Spinal cord (tissue), 9 donors: ENCODE measurements at regions not wholly inside any gene's neighbourhood (a gene's known extent, or its start where the extent isn't known, plus 50 kb on each side); places are given as distances from the start of the nearest gene placed in this dataset.

Source experiments
- DNase-seq, 6 donors: peaks; one replicate each; pipeline versions ENCODE4 v3.0.0 to v3.0.0-alpha.2; 2013 to 2015; ENCODE audit warnings: low spot score in 6 of 6, low read depth in 4 of 6
- H3K27ac ChIP-seq: one replicate; pipeline ENCODE4 v1.5.1; 2013; ENCODE audit warnings: low read depth, low read length, control low read depth
- H3K27me3 ChIP-seq: one replicate; pipeline ENCODE4 v1.6.1; 2013; ENCODE audit warnings: low read length; ENCODE audit not compliant: control insufficient read depth, insufficient read depth
- H3K36me3 ChIP-seq: one replicate; pipeline ENCODE4 v1.6.1; 2013; ENCODE audit warnings: low read length; ENCODE audit not compliant: control insufficient read depth, insufficient read depth
- H3K4me1 ChIP-seq: one replicate; pipeline ENCODE4 v1.6.1; 2013; ENCODE audit warnings: low read length; ENCODE audit not compliant: control insufficient read depth, insufficient read depth
- H3K4me3 ChIP-seq: one replicate; pipeline ENCODE4 v1.5.1; 2013; ENCODE audit warnings: low read depth, low read length, control low read depth
- H3K9me3 ChIP-seq: one replicate; pipeline ENCODE4 v1.6.1; 2013; ENCODE audit warnings: low read length; ENCODE audit not compliant: control insufficient read depth, insufficient read depth
- WGBS: methylation state at CpG from one replicate; pipeline ENCODE4 v1.1.5; 2013; ENCODE audit warnings: missing lambda C conversion rate; ENCODE audit not compliant: insufficient coverage; 5-methylcytosine and 5-hydroxymethylcytosine counted together
- donor health status: healthy.

DNA sequence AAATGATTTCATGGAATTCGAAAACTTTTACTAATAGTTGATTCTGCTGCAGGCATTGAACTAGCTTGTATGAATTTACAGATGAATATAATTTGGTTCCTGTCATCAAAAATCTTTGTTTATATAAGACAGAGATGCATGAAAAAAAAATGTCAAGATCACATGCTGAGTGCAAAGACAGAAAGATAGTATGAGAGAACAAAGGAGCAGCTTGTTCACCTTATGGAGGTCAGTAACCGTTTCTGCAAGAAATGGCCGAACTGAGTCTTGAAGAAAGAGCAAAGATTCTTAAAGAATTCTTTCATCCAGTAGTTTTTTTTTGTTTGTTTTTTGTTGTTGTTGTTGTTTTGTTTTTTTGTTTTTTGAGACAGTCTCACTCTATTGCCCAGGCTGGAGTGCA is 450.6 kb downstream of the TUSC7 start:
- no peak for DNase-seq
- Histone ChIP-seq H3K9me3 (no peaks in the 10 kb centered on the region), H3K27me3 (no peaks in the 10 kb centered on the region), H3K36me3 (no peaks in the 10 kb centered on the region), H3K4me1 (no peaks in the 10 kb centered on the region), H3K4me3 (no peak overlapping the region), H3K27ac (no peak overlapping the region)
- 53% methylated on average over 2 of the region's 3 CpGs for WGBS

DNA sequence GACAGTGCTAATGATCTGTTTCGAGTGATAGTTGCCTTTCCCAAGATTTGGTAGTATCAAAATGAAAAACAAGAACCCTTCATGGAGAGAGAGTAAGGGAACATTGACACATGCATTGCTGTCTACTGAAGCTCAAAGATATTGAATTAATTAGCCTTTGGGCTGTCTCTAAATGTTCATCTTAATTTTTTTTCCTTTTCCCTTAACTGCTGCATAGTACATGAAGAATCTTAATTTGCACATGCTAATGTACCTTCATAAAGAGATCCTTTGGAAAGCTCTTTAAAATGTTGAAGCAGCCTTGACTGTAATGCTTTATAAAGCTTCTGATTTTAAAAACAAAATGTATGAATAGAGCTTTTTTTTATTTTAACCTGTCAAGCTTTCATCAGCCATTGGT is 452.2 kb downstream of the TUSC7 start:
- Histone ChIP-seq H3K27ac (no peak overlapping the region), H3K9me3 (no peaks in the 10 kb centered on the region), H3K4me3 (no peak overlapping the region), H3K36me3 (no peaks in the 10 kb centered on the region), H3K4me1 (peaks cover 2% of the 10 kb centered on the region), H3K27me3 (no peaks in the 10 kb centered on the region)
- WGBS = no CpG with 5 or more reads among the region's 1 CpG
- no peak for DNase-seq

DNA sequence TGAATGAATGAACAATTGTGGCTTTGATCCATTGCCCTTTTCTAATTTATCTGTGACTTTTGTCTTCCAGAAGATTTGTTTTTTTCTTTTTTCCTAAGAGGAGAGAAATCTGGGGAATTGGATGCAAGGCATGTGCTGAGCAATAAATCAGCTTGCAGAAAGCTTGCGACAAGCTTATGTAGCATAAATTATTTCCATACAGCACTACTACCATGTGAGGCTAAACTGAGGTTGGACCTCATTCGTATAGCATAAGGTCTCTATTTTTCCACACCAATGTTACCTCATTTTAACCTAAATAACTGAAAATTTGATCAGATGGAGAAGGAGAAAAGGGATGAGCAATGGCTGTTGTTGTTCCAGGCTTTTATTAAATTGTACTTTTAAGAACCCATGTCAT is 455.6 kb downstream of the TUSC7 start:
- no peak overlapping the region for H3K4me3 ChIP-seq
- no CpG with 5 or more reads among the region's 2 CpGs for WGBS
- H3K27me3 ChIP-seq = no peaks in the 10 kb centered on the region
- no peak for DNase-seq
- H3K9me3 ChIP-seq = no peaks in the 10 kb centered on the region
- H3K36me3 ChIP-seq = no peaks in the 10 kb centered on the region
- peaks cover 2% of the 10 kb centered on the region for H3K4me1 ChIP-seq
- no peak overlapping the region for H3K27ac ChIP-seq

DNA sequence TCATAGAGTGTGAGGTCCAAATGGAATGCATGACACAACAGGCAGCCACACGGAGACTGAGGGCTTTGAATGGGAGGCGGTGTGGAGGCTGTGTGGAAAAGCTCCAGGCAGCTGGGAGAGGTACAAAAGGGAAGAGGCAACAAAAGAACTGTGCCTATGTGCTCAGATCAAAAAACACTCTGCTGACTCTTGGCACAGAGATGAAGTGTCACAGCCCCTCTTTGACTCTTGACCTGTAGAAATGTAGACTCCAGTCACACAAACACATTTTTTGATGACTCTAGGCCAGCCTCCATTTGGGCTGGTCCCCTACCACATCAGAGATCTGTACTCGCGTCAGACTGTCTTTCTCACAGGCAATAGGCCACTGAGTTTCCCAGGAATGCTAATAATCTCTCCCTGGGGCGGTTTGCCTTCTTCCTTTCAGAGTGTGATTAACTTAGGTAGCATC is 456.0 kb downstream of the TUSC7 start:
- Histone ChIP-seq H3K4me1 (peaks cover 2% of the 10 kb centered on the region), H3K9me3 (no peaks in the 10 kb centered on the region), H3K27me3 (no peaks in the 10 kb centered on the region), H3K27ac (no peak overlapping the region), H3K4me3 (no peak overlapping the region), H3K36me3 (no peaks in the 10 kb centered on the region)
- peak in 2 of 6 donors; percentile 35 to 39 for DNase-seq
- WGBS = 46% methylated on average over 2 of the region's 5 CpGs

DNA sequence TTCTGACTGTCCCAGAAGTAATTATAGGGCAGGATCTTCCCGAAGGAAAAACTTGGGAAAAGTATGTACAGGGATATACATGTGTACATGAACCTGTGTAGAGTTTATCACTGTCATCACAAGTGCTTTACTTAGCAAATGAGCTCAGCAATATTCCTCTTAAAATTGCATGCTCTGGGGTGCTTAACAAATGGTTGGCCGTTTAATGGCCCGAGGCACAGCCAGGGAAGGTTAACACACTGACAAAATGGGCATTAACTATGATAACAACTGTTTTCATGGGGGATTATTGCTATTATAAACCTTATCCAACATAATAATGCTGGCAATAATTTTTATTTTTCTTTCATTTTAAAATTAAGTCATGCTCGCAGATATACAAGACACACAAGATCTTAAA is 459.3 kb downstream of the TUSC7 start:
- H3K4me1 ChIP-seq = peaks cover 2% of the 10 kb centered on the region
- H3K36me3 ChIP-seq = no peaks in the 10 kb centered on the region
- no CpG with 5 or more reads among the region's 4 CpGs for WGBS
- H3K4me3 ChIP-seq = no peak overlapping the region
- no peaks in the 10 kb centered on the region for H3K27me3 ChIP-seq
- H3K27ac ChIP-seq = no peak overlapping the region
- DNase-seq = peak in 1 of 6 donors; percentile 65
- no peaks in the 10 kb centered on the region for H3K9me3 ChIP-seq

DNA sequence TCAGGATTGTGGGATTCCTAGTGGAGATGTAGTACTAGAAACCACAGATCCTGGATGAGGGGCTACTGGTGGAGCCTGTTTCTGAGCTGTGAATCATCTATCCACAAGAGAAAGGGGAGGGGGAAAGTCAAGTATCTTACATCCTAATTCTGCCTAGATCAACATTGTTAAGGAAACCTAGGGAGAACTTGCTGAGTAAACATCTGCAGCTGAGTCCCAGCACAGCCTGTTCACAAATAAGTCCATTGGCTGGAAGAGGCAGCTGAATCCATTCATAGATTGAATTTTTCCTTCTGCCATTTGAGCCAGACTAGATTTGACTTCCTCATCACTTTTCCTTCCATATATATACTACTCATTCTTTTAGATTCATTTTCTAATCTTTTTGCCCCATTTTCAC is 460.5 kb downstream of the TUSC7 start:
- no peaks in the 10 kb centered on the region for H3K27me3 ChIP-seq

DNA sequence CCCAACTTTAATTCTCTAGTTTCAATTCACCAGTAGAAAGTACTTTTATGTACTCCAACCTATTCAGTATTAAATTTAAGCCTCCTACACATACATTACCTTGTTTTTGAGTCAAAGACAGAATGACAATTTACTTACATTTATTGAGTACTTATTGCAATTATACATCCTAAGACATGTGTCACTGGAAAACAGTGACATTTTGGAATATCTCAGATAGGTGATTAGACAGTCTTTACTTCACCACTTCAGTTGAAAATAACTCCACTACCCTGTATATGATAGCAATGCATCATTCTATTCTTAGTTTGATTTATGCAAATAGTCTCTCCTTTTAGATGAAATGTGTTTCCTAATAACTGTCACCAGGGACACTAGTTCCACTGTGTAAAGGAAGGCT is 461.5 kb downstream of the TUSC7 start:
- H3K27me3 ChIP-seq = no peaks in the 10 kb centered on the region
- no peaks in the 10 kb centered on the region for H3K9me3 ChIP-seq
- no peaks in the 10 kb centered on the region for H3K4me1 ChIP-seq
- no peak for DNase-seq
- H3K27ac ChIP-seq = no peak overlapping the region
- no peaks in the 10 kb centered on the region for H3K36me3 ChIP-seq
- no peak overlapping the region for H3K4me3 ChIP-seq

More for the DNA sequence above, 460.5 kb downstream of the TUSC7 start:
- no peak overlapping the region for H3K27ac ChIP-seq
- peaks cover 2% of the 10 kb centered on the region for H3K4me1 ChIP-seq
- no peaks in the 10 kb centered on the region for H3K9me3 ChIP-seq
- no peak for DNase-seq
- no peaks in the 10 kb centered on the region for H3K36me3 ChIP-seq
- H3K4me3 ChIP-seq = no peak overlapping the region

DNA sequence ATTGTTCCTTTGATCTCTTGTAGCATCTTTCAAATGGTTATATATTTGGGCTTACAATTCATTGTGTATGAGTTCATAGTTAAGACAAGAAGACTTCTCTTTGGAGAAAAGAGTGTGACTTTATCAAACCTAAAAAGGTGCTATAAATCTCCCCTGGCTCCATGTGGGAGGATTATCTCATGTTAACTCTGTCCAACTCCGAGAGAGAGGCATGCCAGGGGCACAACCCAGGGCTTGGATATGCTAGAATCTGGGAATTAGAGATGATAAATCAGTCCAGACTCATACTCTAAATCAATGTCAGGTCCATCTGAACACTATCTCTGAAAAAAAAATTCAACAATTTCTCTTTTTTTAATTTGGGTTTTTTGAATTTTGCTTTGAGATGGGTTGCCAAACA is 462.8 kb downstream of the TUSC7 start:
- WGBS = no CpG with 5 or more reads among the region's 1 CpG
- Histone ChIP-seq H3K4me3 (no peak overlapping the region), H3K27ac (no peak overlapping the region), H3K27me3 (no peaks in the 10 kb centered on the region), H3K36me3 (no peaks in the 10 kb centered on the region), H3K9me3 (no peaks in the 10 kb centered on the region), H3K4me1 (no peaks in the 10 kb centered on the region)
- no peak for DNase-seq

DNA sequence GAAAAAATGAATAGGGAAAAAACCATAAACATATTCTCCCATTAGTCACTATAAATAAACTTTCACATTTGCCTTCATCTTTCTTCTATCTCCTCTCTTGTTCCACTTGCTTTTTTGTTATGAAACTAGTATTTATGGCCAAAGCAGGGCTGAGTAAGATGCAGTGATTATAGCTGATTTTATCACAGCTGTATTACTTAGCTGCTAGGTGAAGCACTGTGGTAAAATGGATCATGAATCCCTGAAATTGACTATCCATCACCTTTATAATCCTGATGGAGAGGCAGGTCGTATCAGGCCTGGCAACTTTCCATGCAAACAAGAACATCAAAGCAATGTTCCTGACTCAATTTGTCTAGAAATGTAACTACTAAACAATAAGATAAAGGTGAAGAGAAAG is 471.6 kb downstream of the TUSC7 start:
- no CpG with 5 or more reads among the region's 1 CpG for WGBS
- peak in 1 of 6 donors; percentile 61 for DNase-seq
- no peak overlapping the region for H3K4me3 ChIP-seq
- no peaks in the 10 kb centered on the region for H3K36me3 ChIP-seq
- no peaks in the 10 kb centered on the region for H3K27me3 ChIP-seq
- H3K9me3 ChIP-seq = no peaks in the 10 kb centered on the region
- H3K27ac ChIP-seq = no peak overlapping the region
- H3K4me1 ChIP-seq = no peaks in the 10 kb centered on the region

DNA sequence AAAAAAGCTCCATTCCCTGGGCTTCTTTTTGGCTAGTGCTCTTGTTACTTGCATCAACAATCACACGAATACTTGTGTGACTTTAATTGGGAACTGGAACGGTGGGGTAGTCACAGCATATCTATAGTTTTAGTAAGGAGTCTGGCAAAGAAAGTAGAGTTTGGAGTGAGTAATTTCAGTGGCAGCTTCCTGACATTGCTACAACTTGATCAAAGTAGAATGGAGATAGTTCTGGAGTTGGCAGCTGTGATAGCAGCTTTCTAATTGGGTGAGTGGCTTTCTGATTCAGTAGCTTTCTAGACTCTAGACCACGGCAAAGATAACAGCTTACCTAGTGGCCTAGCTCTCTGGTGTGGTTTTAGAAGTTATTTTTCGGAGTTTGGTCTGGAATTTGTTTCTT is 475.0 kb downstream of the TUSC7 start:
- H3K36me3 ChIP-seq = no peaks in the 10 kb centered on the region
- no peak for DNase-seq
- H3K4me1 ChIP-seq = no peaks in the 10 kb centered on the region
- no peaks in the 10 kb centered on the region for H3K27me3 ChIP-seq
- H3K27ac ChIP-seq = no peak overlapping the region
- no peak overlapping the region for H3K4me3 ChIP-seq
- whole genome bisulfite sequencing = 67% methylated on average over 1 of the region's 4 CpGs
- no peaks in the 10 kb centered on the region for H3K9me3 ChIP-seq
